ENCODE measurements at regions not wholly inside any gene's neighbourhood (a gene's known extent, or its start where the extent isn't known, plus 50 kb on each side); places are given as distances from the start of the nearest gene placed in this dataset.
"Not testable (repeated sequence)": the region's sequence is repeated elsewhere in the genome, so short reads cannot be mapped to it uniquely, and the experiment has no call there.

DNA sequence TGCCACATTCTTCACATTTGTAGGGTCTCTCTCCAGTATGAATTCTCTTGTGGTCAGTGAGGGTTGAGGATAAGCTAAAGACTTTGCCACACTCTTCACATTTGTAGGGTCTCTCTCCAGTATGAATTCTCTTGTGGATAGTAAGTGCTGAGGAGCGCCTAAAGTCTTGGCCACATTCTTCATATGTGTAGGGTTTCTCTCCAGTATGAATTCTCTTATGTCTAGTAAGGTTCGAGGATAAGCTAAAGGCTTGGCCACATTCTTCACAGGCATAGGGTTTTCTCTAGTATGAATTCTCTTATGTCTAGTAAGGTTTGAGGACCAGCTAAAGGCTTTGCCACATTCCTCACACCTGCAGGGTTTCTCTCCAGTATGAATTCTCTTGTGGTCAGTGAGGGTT, 706.9 kb upstream of the ZNF722 start:
- WGBS, 2 donors (ENCODE audit: low coverage in 1 of 2): no CpG with 5 or more reads among the region's 2 CpGs

GRCh38 chr7:63317595-63317994, 681.1 kb upstream of the ZNF722 start:
- H3K4me3 ChIP-seq, H3K27me3 ChIP-seq, H3K4me1 ChIP-seq, H3K27ac ChIP-seq, H3K36me3 ChIP-seq, H3K9me3 ChIP-seq: not testable (repeated sequence)
- peak; percentile 29 for ATAC-seq
- WGBS, 2 donors (ENCODE audit: low coverage in 1 of 2): no CpG with 5 or more reads among the region's 13 CpGs

More for the DNA sequence above, 706.9 kb upstream of the ZNF722 start:
- not testable (repeated sequence) for H3K4me3 ChIP-seq, H3K27ac ChIP-seq, ATAC-seq, H3K27me3 ChIP-seq, H3K36me3 ChIP-seq, H3K4me1 ChIP-seq
- peaks cover 0 to 30% (median 0%) of the 10 kb centered on the region in 3 donors for H3K9me3 ChIP-seq

GRCh38 chr7:63348755-63349408, 649.8 kb upstream of the ZNF722 start:
- 83% methylated on average over 5 of the region's 31 CpGs; no CpG with 5 or more reads in 1 of the 2 donors for WGBS, 2 donors (ENCODE audit: low coverage in 1 of 2)
- H3K9me3 ChIP-seq, H3K4me3 ChIP-seq, H3K27me3 ChIP-seq, H3K27ac ChIP-seq, H3K4me1 ChIP-seq, H3K36me3 ChIP-seq: not testable (repeated sequence)
- ATAC-seq: peak; percentile 22

GRCh38 chr7:63376873-63377272, 621.8 kb upstream of the ZNF722 start:
- Histone ChIP-seq H3K36me3 (no peaks in the 10 kb centered on the region), H3K4me3 (no peak overlapping the region), H3K9me3 (no peaks in the 10 kb centered on the region), H3K27me3 (no peaks in the 10 kb centered on the region), H3K4me1 (no peaks in the 10 kb centered on the region), H3K27ac (no peak overlapping the region)
- TF ChIP-seq POLR2A (IDR thresholded peaks at IDR 0.05): no peak
- no peak for TF ChIP-seq POLR2AphosphoS5 (IDR thresholded peaks at IDR 0.05)
- TF ChIP-seq CTCF (IDR thresholded peaks at IDR 0.05): no peak
- TF ChIP-seq EP300 (IDR thresholded peaks at IDR 0.05): no peak
- no peak for ATAC-seq
- 36 to 55% methylated on average over 2 of the region's 2 CpGs for WGBS, 2 donors (ENCODE audit: low coverage in 1 of 2)

GRCh38 chr7:63394139-63394538, 604.5 kb upstream of the ZNF722 start:
- H3K4me3 ChIP-seq, H3K9me3 ChIP-seq, H3K27ac ChIP-seq, H3K27me3 ChIP-seq, H3K4me1 ChIP-seq, ATAC-seq, H3K36me3 ChIP-seq: not testable (repeated sequence)
- WGBS, 2 donors (ENCODE audit: low coverage in 1 of 2): no CpG with 5 or more reads among the region's 25 CpGs

DNA sequence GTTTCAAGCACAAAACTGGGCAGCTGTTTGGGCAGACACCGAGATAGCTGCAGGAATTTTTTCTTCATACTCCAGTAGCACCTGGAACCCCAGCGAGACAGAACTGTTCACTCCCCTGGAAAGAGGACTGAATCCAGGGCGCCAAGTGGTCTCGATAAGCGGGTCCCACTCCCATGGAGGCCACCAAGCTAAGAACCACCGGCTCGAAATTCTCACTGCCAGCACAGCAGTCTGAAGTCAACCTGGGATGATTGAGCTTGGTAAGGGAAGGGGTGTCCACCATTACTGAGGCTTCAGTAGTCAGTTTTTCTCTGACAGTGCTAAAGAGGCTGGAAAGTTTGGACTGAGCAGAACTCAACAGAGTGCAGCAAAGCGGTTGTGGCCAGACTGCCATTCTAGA, 590.8 kb upstream of the ZNF722 start:
- H3K27me3 ChIP-seq, H3K9me3 ChIP-seq, H3K4me1 ChIP-seq, H3K4me3 ChIP-seq, ATAC-seq, H3K36me3 ChIP-seq, H3K27ac ChIP-seq: not testable (repeated sequence)
- WGBS, 2 donors (ENCODE audit: low coverage in 1 of 2): no CpG with 5 or more reads among the region's 8 CpGs
